Nephron (organoid): ENCODE measurements at regions not wholly inside any gene's neighbourhood (a gene's known extent, or its start where the extent isn't known, plus 50 kb on each side); places are given as distances from the start of the nearest gene placed in this dataset.

ENCODE experiments used
- H3K27ac Mint-ChIP-seq, 3 experiments: 2 replicates each; pipeline ENCODE4 v1.8.0; 2020; ENCODE audit warnings: mixed read lengths in 3 of 3, mild to moderate bottlenecking in 2 of 3, moderate library complexity in 1 of 3
- H3K27me3 Mint-ChIP-seq: 2 replicates; pipeline ENCODE4 v1.8.0; 2021; ENCODE audit warnings: low read depth, mild to moderate bottlenecking, moderate library complexity, mixed read lengths
- H3K36me3 Mint-ChIP-seq: 2 replicates; pipeline ENCODE4 v1.8.0; 2020; ENCODE audit warnings: low read depth, mixed read lengths
- H3K4me1 Mint-ChIP-seq: 2 replicates; pipeline ENCODE4 v1.8.0; 2020; ENCODE audit warnings: mixed read lengths
- H3K4me3 Mint-ChIP-seq, 3 experiments: 2 replicates each; pipeline ENCODE4 v1.8.0; 2020; ENCODE audit warnings: mild to moderate bottlenecking in 3 of 3, mixed read lengths in 3 of 3, moderate library complexity in 2 of 3
- H3K9me3 Mint-ChIP-seq: 2 replicates; pipeline ENCODE4 v1.8.0; 2020; ENCODE audit warnings: mixed read lengths
- CTCF ChIP-seq, 3 experiments: fragments of 200-600 bp; sonication (generic); IDR thresholded peaks; one replicate each; pipeline ENCODE4 v1.5.0; 2021; ENCODE audit warnings: antibody characterized with exemption in 3 of 3; ENCODE audit not compliant: unreplicated experiment in 3 of 3

DNA sequence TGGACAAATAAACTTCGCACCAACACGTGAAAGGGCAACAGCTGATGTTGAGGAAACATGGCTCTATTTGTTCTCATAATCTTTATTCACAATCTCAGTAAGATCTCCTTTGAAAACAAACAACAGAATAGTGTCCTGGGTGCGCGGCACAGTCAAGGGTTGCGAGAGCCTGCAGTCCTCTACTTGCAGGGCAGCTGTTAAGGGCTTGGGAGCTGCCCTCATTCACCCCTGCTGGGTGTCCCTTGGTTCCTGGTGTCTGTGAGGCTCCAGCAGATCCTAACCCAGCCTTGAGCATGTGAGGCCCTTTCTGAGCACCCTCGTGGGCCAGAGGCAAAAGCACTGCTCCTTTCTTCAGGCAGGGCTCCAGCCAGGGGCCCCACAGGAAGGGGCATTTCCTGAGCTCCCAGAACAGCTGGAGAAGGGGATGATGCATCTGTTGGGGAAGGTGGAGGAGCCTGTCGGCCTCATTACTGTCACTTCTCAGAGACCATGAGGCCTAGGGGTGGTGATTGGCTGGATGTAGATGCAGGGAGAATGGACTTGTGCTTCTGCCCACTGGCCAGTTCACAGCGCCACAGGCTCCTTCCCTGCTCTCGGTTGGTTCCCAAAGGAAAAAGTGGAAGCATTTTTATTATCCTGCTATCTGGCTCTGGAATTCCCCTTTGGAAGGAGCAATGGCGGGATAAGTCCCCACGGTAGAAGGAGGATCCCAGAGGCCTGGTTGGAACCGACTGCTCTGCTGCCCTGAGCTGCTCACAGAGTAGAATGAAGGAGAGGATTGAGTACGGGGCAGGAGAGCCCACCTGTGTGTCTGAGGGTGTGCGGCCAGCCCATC is 51.9 kb upstream of the KLF13 start:
- Mint-ChIP-seq H3K27ac (peak overlapping the region in 2 of 3 experiments; percentile 23 to 45), H3K27me3 (peaks cover 12% of the 10 kb centered on the region), H3K4me3 (no peak overlapping the region), H3K4me1 (peaks cover 47% of the 10 kb centered on the region), H3K9me3 (no peaks in the 10 kb centered on the region), H3K36me3 (no peaks in the 10 kb centered on the region)
- no peak for TF ChIP-seq CTCF (IDR thresholded peaks at IDR 0.05; ENCODE audit: unreplicated experiment in 3 of 3)

DNA sequence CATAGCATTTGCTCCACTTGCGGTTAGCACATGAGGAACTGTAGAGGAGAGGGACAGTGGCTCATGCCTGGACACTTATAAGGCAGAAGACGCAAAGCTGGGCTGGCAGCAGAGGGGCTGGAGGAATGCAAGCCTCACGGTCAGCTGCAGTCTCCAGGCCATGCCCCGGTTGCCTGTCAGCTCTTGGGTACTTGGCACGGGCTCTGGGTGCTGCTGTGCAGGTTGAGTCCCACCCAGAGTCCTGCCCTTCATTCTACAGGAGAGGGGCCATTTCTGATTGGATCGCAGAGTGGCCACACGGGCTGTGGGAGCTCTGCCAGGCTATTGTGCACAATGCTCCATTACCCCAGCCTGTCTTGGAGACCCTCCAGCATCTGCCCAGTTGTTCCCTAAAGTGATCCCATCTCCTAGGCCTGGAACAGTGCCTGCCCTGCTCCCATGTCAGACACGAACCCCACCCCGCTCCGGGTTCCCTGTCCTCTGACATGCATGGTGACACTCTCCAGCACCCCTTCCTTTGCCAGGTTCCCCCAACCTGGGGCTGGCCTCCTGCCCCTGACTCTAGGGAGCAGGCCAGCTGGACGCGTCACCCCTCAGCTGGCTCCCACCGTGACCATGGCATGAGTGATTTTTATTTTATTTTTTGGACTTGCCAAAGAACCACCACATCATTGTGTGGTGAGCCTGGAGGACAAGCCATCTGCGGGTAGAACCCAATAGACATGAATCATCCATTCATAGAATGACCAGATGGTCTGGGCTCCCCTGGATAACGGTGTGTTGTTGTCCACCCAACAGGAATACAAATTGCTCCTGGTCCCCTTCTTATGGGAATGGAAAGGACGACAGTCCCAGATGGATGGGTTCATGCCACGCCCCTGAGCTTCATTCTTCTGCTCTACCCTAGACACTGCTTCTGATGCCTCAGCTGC is 51.0 kb upstream of the KLF13 start:
- peaks cover 47% of the 10 kb centered on the region for H3K4me1 Mint-ChIP-seq
- H3K27ac Mint-ChIP-seq, result peak overlapping the region in 1 of 3 experiments; percentile 23
- peaks cover 11% of the 10 kb centered on the region for H3K27me3 Mint-ChIP-seq
- no peaks in the 10 kb centered on the region for H3K9me3 Mint-ChIP-seq
- TF ChIP-seq CTCF (IDR thresholded peaks at IDR 0.05; ENCODE audit: unreplicated experiment in 3 of 3), result no peak
- H3K4me3 Mint-ChIP-seq, result no peak overlapping the region
- no peaks in the 10 kb centered on the region for H3K36me3 Mint-ChIP-seq

GRCh38 chr15:31276596-31277298 is 49.9 kb upstream of the KLF13 start:
- peaks cover 9% of the 10 kb centered on the region for H3K27me3 Mint-ChIP-seq

More at GRCh38 chr15:31276596-31277298, 49.9 kb upstream of the KLF13 start:
- Mint-ChIP-seq H3K4me1 (peaks cover 54% of the 10 kb centered on the region), H3K9me3 (no peaks in the 10 kb centered on the region), H3K36me3 (no peaks in the 10 kb centered on the region), H3K27ac (no peak overlapping the region), H3K4me3 (no peak overlapping the region)
- no peak for TF ChIP-seq CTCF (IDR thresholded peaks at IDR 0.05; ENCODE audit: unreplicated experiment in 3 of 3)
